ENCODE measurements at regions not wholly inside any gene's neighbourhood (a gene's known extent, or its start where the extent isn't known, plus 50 kb on each side); places are given as distances from the start of the nearest gene placed in this dataset.

GRCh38 chr6:85275338-85275985 lies 174.4 kb upstream of the NT5E start (continued):
- TF ChIP-seq STAT6 (CRISPR knock-in tag; conservative IDR thresholded peaks at IDR 0.05; ENCODE audit: low read depth) (no peak), ZNF281 (CRISPR knock-in tag; IDR thresholded peaks at IDR 0.05) (no peak), ZNF512 (CRISPR knock-in tag; IDR thresholded peaks at IDR 0.05; ENCODE audit: borderline replicate concordance) (no peak), SOX15 (CRISPR knock-in tag; IDR thresholded peaks at IDR 0.05) (no peak), ZNF121 (CRISPR knock-in tag; IDR thresholded peaks at IDR 0.05) (no peak), USF2 (CRISPR knock-in tag; IDR thresholded peaks at IDR 0.05) (no peak)

GRCh38 chr6:85273870-85274269 lies 176.0 kb upstream of the NT5E start:
- Mint-ChIP-seq H3K4me1 (no peaks in the 10 kb centered on the region), H3K4me3 (no peak overlapping the region), H3K27ac (no peak overlapping the region), H3K27me3 (ENCODE audit: low read depth) (no peaks in the 10 kb centered on the region; the same call in 1 of the 2 replicates), H3K9me3 (peaks cover 24% of the 10 kb centered on the region), H3K36me3 (no peaks in the 10 kb centered on the region)
- ChIA-PET CTCF (no interaction called here), POLR2A (no interaction called here)
- DNase-seq (ENCODE audit: low spot score) (no peak), ATAC-seq (no peak)
- TF ChIP-seq USF1 (CRISPR knock-in tag; IDR thresholded peaks at IDR 0.05) (no peak), CBFB (CRISPR knock-in tag; IDR thresholded peaks at IDR 0.05; ENCODE audit: low read depth) (no peak), TP53 (CRISPR knock-in tag; IDR thresholded peaks at IDR 0.05) (no peak), ZNF425 (CRISPR knock-in tag; conservative IDR thresholded peaks at IDR 0.05) (no peak), KAT7 (CRISPR knock-in tag; IDR thresholded peaks at IDR 0.05; ENCODE audit: borderline replicate concordance) (no peak), CREB1 (CRISPR knock-in tag; IDR thresholded peaks at IDR 0.05) (no peak), ESRRA (CRISPR knock-in tag; IDR thresholded peaks at IDR 0.05; ENCODE audit: borderline replicate concordance) (no peak), FOXP4 (CRISPR knock-in tag; IDR thresholded peaks at IDR 0.05) (no peak), SOX15 (CRISPR knock-in tag; IDR thresholded peaks at IDR 0.05) (no peak), FOXP1 (CRISPR knock-in tag; IDR thresholded peaks at IDR 0.05; ENCODE audit: borderline replicate concordance) (no peak), AR (CRISPR knock-in tag; IDR thresholded peaks at IDR 0.05) (no peak), MAX (CRISPR knock-in tag; IDR thresholded peaks at IDR 0.05) (no peak), FOXJ3 (CRISPR knock-in tag; IDR thresholded peaks at IDR 0.05; ENCODE audit: borderline replicate concordance) (no peak)

All from WTC11 (cell line).